Suprapubic skin (tissue), 4 donors: ENCODE measurements at regions not wholly inside any gene's neighbourhood (a gene's known extent, or its start where the extent isn't known, plus 50 kb on each side); places are given as distances from the start of the nearest gene placed in this dataset.
"Not testable (repeated sequence)": the region's sequence is repeated elsewhere in the genome, so short reads cannot be mapped to it uniquely, and the experiment has no call there.

Source experiments
- CTCF ChIP-seq, 2 donors: fragments of 200-600 bp in 1 of 2; fragments of 450-650 bp in 1 of 2; sonication (generic) in 1 of 2; IDR thresholded peaks; one replicate each; pipeline ENCODE4 v1.5.1; 2016 to 2019; ENCODE audit warnings: antibody characterized with exemption in 2 of 2, mild to moderate bottlenecking in 1 of 2, moderate library complexity in 1 of 2
- EP300 ChIP-seq: sonication (generic); formaldehyde crosslinking; IDR thresholded peaks from one replicate; pipeline ENCODE4 v1.6.1; 2017; ENCODE audit warnings: antibody characterized with exemption
- POLR2A ChIP-seq, 2 donors: fragments of 450-650 bp; IDR thresholded peaks; one replicate each; pipeline ENCODE4 v1.6.1; 2017; ENCODE audit warnings: antibody characterized with exemption in 2 of 2, mild to moderate bottlenecking in 2 of 2, moderate library complexity in 2 of 2
- POLR2AphosphoS5 ChIP-seq, 3 donors: sonication (generic); formaldehyde crosslinking; IDR thresholded peaks; one replicate each; pipeline ENCODE4 v1.6.1; 2017; ENCODE audit warnings: antibody characterized with exemption in 3 of 3

GRCh38 chr7:6936626-6937025 lies 110.6 kb upstream of the CCZ1B start:
- TF ChIP-seq CTCF (IDR thresholded peaks at IDR 0.05); POLR2A (IDR thresholded peaks at IDR 0.05); EP300; POLR2AphosphoS5 (IDR thresholded peaks at IDR 0.05): not testable (repeated sequence)
